ENCODE measurements at regions not wholly inside any gene's neighbourhood (a gene's known extent, or its start where the extent isn't known, plus 50 kb on each side); places are given as distances from the start of the nearest gene placed in this dataset.
"Not testable (repeated sequence)": the region's sequence is repeated elsewhere in the genome, so short reads cannot be mapped to it uniquely, and the experiment has no call there.

DNA sequence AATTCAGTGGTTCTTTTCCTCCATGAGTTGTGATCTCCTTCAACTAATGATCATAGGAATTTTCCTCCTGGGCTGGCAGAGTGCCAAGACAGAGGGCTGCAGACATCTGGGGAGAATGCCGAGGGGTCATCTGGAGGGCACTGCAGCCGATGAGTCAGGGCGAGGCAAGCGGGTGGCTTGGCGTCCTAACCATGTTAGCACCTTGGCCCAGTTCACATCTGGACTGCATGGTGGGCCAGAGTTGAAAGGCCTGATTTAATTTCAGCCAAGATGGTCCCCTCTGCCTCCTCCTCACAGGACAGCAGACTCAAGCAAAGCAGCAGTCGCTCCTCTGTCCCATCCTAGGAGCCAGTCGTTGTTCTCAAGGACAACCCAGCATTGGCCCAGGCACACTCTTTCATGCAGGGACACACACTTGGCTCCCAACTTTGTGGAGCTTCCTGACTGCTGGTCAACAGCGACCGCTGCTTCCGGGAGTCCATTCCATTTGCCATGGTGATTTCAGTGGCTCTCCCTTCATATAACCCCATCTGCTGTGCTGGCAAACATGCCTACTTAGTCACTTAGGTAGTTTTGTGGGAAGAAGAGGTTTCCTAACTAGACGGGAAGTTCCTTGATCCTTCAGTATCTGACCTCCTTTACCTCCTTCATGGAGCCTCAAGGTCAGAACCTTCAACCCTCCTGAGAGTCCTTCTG is 161.8 kb downstream of the TTC8 start:
- DNase-seq: peak; percentile 80

- DNase-seq: not testable (repeated sequence)
Observed at GRCh38 chr14:88986908-88987307, 162.5 kb downstream of the TTC8 start.

- DNase-seq: peak; percentile 38
Observed at GRCh38 chr14:88987516-88987915, 163.1 kb downstream of the TTC8 start.

GRCh38 chr14:88989911-88990310 is 165.5 kb downstream of the TTC8 start:
- no peak for DNase-seq

- DNase-seq: no peak
Observed at GRCh38 chr14:88990856-88991255, 166.4 kb downstream of the TTC8 start.

- DNase-seq: no peak
Observed at GRCh38 chr14:88992011-88992410, 167.6 kb downstream of the TTC8 start.

DNA sequence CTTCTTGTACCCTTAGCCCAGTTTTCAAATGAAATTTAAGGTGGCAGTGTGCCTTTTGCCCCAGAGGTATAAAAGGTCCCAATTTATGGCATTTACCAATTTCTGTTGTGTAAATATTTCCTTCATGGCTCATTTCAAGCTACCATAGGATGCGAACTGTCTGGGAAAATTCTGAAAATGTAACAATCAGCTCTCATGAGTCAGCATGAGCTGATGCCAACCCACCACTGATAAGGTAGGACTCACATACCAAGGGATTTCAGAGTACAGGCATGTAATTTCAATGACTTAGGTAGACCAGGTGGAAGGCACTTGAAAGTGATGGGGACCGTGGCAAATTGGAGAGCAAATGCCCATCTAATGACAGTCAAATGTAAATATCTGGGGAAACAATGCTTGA is 169.5 kb downstream of the TTC8 start:
- peak; percentile 40 for DNase-seq

DNA sequence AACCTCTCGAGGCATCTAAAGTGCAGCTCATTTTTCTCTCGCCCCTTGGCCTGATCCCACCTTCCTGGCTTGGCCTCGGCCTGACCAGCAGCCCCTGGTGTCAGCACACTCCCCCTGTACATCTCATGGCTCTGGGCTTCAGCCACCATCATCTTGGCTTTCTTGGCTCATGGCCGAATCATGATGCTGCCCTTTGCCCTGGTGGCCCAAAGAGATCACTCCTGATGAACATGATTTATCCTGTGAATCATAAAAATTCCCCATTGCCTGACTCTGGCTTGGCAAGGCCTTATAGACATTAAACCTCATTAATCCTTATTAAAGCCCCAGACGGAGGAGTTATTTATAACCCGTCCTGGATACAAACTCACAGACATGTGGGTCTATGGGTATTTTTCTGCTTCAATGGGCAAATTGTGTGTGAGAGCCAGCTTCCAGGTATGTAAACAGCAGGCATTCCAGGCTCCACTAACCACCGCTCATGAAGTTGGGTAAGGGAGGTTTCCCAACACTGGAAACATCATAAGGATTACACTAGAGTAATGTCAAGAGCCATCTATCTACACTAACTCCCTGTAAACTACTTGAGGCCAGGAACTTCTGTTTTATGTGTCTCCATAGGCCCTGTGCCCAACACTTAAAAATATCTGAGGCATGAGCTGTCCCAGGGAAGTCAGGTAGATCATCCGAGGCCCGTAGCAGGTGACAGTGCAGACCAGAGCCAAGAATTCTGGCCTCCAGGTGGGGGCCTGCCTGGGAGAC is 171.2 kb downstream of the TTC8 start:
- peak; percentile 61 for DNase-seq

- no peak for DNase-seq
Observed at GRCh38 chr14:88998027-88998426, 173.6 kb downstream of the TTC8 start.

DNA sequence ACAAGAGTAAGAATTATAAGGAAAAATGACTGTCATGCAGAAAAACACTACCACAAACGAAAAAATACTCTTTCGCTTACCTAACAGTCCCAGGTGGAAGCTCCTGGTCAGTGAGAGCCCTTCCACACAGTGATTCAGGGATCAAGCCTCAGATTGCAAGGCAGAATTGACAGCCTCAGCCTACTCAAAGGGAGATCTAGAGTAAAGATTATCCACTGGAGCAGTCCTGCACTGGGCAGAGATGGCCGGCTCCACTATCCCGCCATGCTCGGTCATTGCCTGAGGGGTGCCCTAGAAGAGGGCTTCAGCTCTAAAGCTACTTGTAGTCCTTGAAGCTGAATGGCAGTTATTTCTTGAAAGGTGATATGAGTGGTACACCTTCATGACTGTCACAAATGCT is 174.7 kb downstream of the TTC8 start:
- DNase-seq: no peak

GRCh38 chr14:89000007-89000942 is 175.8 kb downstream of the TTC8 start:
- DNase-seq: peak; percentile 96

DNA sequence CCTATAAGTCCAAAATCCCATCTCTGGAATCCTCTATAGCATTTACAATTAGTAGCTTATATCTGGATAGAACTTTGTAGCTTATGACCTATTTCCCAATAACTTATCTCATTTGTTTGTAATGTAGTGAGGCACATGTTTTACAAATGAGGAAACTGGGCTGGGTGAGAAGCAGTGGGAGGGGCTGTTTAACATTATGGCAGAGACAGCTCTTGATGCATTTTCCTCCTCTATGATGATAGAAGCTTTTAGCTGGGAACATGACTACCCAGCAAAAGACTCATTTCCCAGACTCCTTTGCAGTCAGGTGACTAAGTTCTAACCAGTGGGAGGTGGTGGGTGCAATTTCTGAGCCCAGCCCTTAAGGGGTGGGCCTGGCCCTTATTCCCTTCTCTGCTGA is 179.7 kb downstream of the TTC8 start:
- DNase-seq: peak; percentile 52

GRCh38 chr14:89007906-89008305 is 183.5 kb downstream of the TTC8 start:
- no peak for DNase-seq

- DNase-seq: peak; percentile 22
Observed at GRCh38 chr14:89011355-89012281, 187.2 kb downstream of the TTC8 start.

DNA sequence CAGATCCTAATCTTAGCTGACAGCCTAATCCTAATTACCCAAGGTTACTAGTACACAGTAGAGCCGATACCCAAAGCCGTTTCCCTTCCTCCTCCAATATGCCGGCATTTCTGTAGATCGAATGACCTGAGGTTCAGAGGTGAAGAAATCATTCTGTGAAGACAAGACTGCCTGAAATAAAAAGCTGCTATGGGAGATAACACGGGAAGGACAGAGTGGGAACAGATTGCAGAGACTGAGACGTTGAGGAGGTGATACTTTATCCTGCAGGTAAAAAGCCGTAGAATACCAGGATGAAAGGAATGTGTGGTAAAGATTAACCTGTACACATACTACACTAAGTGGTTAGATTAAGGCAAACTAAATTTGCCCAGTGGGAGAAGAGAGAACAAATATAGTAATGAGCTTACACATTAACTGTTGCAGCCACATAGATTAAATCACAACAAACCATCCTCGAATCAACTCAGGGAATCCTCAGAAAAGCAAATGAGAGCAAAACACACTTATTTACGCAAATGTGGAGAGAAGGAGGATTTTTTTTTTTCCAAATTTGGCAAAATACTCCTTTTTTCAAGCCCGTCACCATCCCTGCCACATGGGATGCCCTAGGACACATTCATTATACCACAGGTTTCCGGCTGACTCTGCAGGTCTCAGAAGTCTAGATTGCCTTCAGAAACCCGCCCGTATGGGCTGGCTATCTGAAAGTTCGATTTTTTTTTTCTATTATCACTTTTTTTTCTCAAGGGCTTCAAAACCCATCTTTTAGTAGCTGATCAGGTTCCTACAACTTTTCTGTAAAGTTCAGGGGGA is 188.0 kb downstream of the TTC8 start:
- no peak for DNase-seq

DNA sequence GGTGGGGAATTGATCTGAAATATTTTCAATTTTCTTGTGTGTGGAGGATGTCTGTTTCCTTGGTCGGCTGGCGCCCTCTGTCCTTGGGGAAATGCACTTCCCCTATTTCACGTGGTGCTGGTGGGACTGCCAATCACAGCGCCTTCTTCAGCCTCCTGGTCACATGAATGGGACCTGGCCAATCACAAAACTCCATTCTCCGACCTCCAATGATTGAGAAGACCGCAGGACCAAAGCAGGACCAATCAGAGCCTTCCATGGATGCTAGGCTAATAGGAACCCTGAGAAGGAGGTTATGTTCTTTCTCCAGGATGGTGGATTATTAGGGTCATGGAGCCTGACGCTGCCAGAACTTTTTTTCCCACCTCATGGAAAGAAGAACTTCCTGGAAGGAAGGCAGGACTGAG is 188.7 kb downstream of the TTC8 start:
- DNase-seq: peak; percentile 36

DNA sequence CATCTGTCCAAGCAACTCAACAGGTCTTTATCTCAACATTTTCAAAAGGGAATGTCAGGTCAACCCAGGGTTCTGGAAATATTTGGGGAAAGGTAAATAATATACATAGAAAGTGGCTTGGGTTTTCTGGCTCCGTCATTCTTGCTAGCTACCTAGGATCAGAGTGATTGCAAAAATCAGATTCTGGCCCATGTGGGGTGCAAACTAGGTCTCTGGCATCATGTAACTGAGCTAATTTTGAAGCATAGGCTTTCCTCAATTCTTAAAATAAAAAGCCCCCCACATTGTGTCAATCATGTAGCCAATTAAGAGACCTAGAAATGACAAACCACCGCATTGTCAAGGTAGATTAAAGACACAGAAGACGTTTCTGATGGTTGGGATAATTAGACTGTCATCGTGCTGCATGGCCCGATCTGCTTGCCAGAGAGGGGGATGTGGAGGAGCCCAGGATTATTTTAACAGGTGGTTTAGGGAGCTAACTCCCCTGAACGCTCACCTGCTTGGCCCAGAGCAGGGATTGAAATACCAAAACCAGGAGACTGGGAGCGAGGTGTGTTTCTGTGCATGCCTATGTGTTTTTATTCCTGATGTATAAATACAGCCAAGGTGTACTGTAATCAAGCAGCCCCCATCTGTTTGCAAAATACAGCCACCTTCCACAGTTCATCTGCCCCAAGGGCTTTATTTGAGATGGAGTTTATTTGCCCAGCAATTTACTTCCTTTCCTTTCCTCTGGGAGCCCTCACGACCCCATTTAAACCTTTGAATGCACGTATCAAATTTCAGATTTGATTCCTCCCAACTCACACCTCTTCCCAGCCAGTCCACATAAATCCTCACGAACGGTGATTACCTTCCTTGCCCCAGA is 189.5 kb downstream of the TTC8 start:
- no peak for DNase-seq

DNA sequence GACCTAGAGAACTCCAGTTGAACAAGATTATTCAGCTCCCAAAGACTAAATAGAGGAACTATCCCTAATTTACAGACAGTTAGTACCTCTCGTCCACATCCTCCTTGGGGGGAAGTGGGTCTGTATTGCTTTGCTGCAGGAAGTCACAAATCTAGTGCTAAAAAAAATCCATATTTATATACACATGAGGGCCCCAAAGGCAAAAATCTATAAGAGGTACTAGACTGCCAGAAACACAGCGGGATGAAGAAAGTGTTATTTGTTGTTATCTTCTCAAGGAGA is 190.1 kb downstream of the TTC8 start:
- no peak for DNase-seq

- peak; percentile 10 for DNase-seq
Observed at GRCh38 chr14:89015016-89015415, 190.6 kb downstream of the TTC8 start.

DNA sequence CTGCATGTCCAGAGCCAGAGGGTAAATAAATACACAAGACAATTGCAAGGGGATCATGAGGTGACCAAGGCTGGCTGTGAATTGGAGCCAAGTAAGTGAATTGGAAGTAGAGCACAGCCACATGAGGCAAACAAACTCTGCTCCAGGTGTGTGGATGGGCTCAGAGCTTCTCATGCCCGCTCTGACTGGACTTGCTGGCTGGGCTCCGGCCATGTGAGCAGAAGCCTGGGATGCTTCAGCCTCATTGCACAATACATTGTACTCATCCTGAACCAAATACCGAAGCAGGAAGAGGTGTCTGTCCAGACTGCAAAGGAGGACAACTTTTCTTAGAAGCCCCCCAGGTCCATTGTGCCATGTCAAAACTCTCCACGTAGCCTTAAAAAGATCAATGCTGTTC is 193.0 kb downstream of the TTC8 start:
- no peak for DNase-seq

DNA sequence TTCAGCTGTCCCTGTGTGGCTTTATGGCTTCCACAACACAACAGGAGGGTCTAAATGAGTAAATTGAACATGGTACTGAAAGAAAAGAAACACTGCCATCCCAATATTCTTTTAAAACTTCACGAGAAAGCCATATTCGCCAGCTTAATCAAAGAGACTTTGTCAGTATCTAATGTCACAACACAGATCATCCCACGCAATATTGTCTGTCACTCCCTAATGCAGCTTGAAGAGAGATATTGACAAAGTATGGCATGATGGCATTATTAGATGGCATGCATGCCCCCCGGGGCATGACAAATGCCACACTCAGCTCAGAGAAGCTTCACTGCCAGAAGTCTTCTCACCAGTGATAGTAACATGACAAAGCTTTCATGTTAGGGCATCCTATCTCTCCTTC is 197.8 kb downstream of the TTC8 start:
- no peak for DNase-seq
